Peyer's patch (tissue), 4 donors: ENCODE measurements at regions not wholly inside any gene's neighbourhood (a gene's known extent, or its start where the extent isn't known, plus 50 kb on each side); places are given as distances from the start of the nearest gene placed in this dataset.

Source experiments
- CTCF ChIP-seq, 6 experiments: fragments of 450-650 bp in 4 of 6; fragments of 200-600 bp in 2 of 6; sonication (generic) in 1 of 6; IDR thresholded peaks; one replicate each; pipeline ENCODE4 v1.5.1; 2017 to 2019; ENCODE audit warnings: antibody characterized with exemption in 6 of 6, mild to moderate bottlenecking in 3 of 6, moderate library complexity in 1 of 6
- POLR2A ChIP-seq, 2 donors: fragments of 450-650 bp; IDR thresholded peaks; one replicate each; pipeline ENCODE4 v1.5.1; 2017; ENCODE audit warnings: antibody characterized with exemption in 2 of 2, mild to moderate bottlenecking in 2 of 2, moderate library complexity in 2 of 2

GRCh38 chr4:181656748-181657147, 586.5 kb upstream of the TENM3 start:
- TF ChIP-seq CTCF (IDR thresholded peaks at IDR 0.05) (no peak), POLR2A (IDR thresholded peaks at IDR 0.05) (no peak)
